Adrenal gland (tissue), 5 donors: ENCODE measurements at regions not wholly inside any gene's neighbourhood (a gene's known extent, or its start where the extent isn't known, plus 50 kb on each side); places are given as distances from the start of the nearest gene placed in this dataset.

Experiments
- CTCF ChIP-seq, 6 experiments: fragments of 450-650 bp in 4 of 6; fragments of 200-600 bp in 2 of 6; sonication (generic) in 1 of 6; IDR thresholded peaks; 1 replicate in 5 of 6; 2 replicates in 1 of 6; pipeline versions ENCODE4 v1.5.1 to v1.8.0; 2016 to 2021; ENCODE audit warnings: antibody characterized with exemption in 6 of 6, mild to moderate bottlenecking in 2 of 6, moderate library complexity in 1 of 6
- POLR2A ChIP-seq, 2 donors: fragments of 450-650 bp; IDR thresholded peaks; one replicate each; pipeline ENCODE4 v1.6.1; 2017; ENCODE audit warnings: antibody characterized with exemption in 2 of 2, mild to moderate bottlenecking in 2 of 2, moderate library complexity in 1 of 2
- donor health status: DM: no; HTN: no; CAD: no.

DNA sequence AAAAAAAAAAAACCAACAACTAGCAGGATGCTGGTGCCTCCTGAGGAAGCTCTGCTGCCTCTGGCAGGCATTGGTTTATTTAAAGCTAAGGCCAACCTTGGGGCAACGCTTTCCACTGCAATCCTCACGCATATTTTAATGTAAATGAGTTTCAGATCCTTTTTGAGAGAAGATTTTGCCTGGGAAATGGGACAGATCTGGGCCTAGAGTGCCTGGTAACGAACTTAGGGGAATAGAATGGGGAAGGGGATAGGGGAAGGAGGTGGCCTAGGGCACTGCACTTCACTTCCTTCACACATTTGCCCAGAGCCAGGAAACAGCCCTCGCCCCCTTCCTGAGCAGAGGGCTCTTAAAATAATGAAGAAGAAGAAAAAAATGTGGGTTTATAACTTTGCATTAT lies 132.7 kb upstream of the TMEM170B start:
- TF ChIP-seq CTCF (IDR thresholded peaks at IDR 0.05) (no peak), POLR2A (IDR thresholded peaks at IDR 0.05) (no peak)
